IMR-90 (cell line): ENCODE measurements at regions not wholly inside any gene's neighbourhood (a gene's known extent, or its start where the extent isn't known, plus 50 kb on each side); places are given as distances from the start of the nearest gene placed in this dataset.
A peak's percentile ranks its signal among the peaks of the same experiment; 100 is the strongest.

Experiments used
- ATAC-seq: fragments of 200-7000 bp; cut with Tn5 transposase; 2 replicates; pipeline ENCODE4 v1.9.1; 2020; ENCODE audit warnings: low read depth, mild to moderate bottlenecking, moderate library complexity
- BruUV-seq: library from RNA; stranded (reverse); fragments of 400-500 nt; replicated peaks from 2 replicates; lab custom pipeline; 2021; lab: Mats Ljungman, UMichigan
- CTCF ChIA-PET: fragments of 300-600 bp; formaldehyde crosslinking; extraction: SDS; loops from one replicate; lab custom pipeline; 2021; ENCODE audit warnings: antibody characterized with exemption; lab: Yijun Ruan, JAX
- POLR2A ChIA-PET: fragments of 300-600 bp; sonication (Branson Sonifier 250); formaldehyde crosslinking; loops from one replicate; lab custom pipeline; 2022; ENCODE audit warnings: antibody characterized with exemption; ENCODE audit not compliant: unreplicated experiment; lab: Charles Lee
- DNase-seq: peaks from one replicate; pipeline ENCODE4 v3.0.0; 2013
- H2AFZ ChIP-seq: replicated peaks from 2 replicates; pipeline ENCODE3; 2013; ENCODE audit warnings: low read length, mild to moderate bottlenecking; ENCODE audit not compliant: poor library complexity
- H2AK5ac ChIP-seq: 2 replicates; pipeline ENCODE4 v1.6.1; 2013; ENCODE audit warnings: low read depth, low read length, inconsistent platforms
- H2AK9ac ChIP-seq: replicated peaks from 2 replicates; pipeline ENCODE3; 2013; ENCODE audit warnings: mild to moderate bottlenecking, low read depth, low read length, moderate library complexity; ENCODE audit not compliant: poor library complexity
- H2BK120ac ChIP-seq: 2 replicates; pipeline ENCODE4 v1.6.1; 2013; ENCODE audit warnings: low read depth, low read length, inconsistent platforms
- H2BK15ac ChIP-seq: 3 replicates; pipeline ENCODE4 v1.6.1; 2013; ENCODE audit warnings: low read depth, low read length, inconsistent platforms
- H2BK20ac ChIP-seq: 2 replicates; pipeline ENCODE4 v1.6.1; 2013; ENCODE audit warnings: low read depth, mild to moderate bottlenecking, inconsistent platforms, low read length, moderate library complexity
- H2BK5ac ChIP-seq: 2 replicates; pipeline ENCODE4 v1.6.1; 2013; ENCODE audit warnings: mild to moderate bottlenecking, low read depth, low read length, inconsistent platforms; ENCODE audit not compliant: poor library complexity, severe bottlenecking
- H3K14ac ChIP-seq: replicated peaks from 2 replicates; pipeline ENCODE4 v1.6.1; 2013; ENCODE audit warnings: low read depth, low read length, inconsistent platforms
- H3K18ac ChIP-seq: 2 replicates; pipeline ENCODE4 v1.6.1; 2013; ENCODE audit warnings: low read depth, low read length, control low read depth
- H3K23ac ChIP-seq: 2 replicates; pipeline ENCODE4 v1.6.1; 2013; ENCODE audit warnings: low read depth, low read length, inconsistent platforms
- H3K27ac ChIP-seq: 2 replicates; pipeline ENCODE4 v1.5.1; 2013; ENCODE audit warnings: mild to moderate bottlenecking, control low read depth, low read length; ENCODE audit not compliant: insufficient read depth
- H3K27me3 ChIP-seq: 2 replicates; pipeline ENCODE4 v1.6.1; 2013; ENCODE audit warnings: low read length; ENCODE audit not compliant: control insufficient read depth, insufficient read depth
- H3K36me3 ChIP-seq: 2 replicates; pipeline ENCODE4 v1.6.1; 2013; ENCODE audit warnings: low read length, mixed read lengths; ENCODE audit not compliant: control insufficient read depth, insufficient read depth
- H3K4ac ChIP-seq: 2 replicates; pipeline ENCODE4 v1.6.1; 2013; ENCODE audit warnings: low read depth, low read length, inconsistent platforms
- H3K4me1 ChIP-seq: 2 replicates; pipeline ENCODE4 v1.6.1; 2013; ENCODE audit warnings: low read length, mixed read lengths; ENCODE audit not compliant: control insufficient read depth, insufficient read depth
- H3K4me2 ChIP-seq: 2 replicates; pipeline ENCODE4 v1.6.1; 2013; ENCODE audit warnings: low read depth, mild to moderate bottlenecking, control low read depth, low read length, moderate library complexity
- H3K4me3 ChIP-seq: 2 replicates; pipeline ENCODE4 v1.5.1; 2013; ENCODE audit warnings: low read depth, mild to moderate bottlenecking, control low read depth, low read length, moderate library complexity; ENCODE audit not compliant: insufficient read depth
- H3K56ac ChIP-seq: 2 replicates; pipeline ENCODE4 v1.6.1; 2013; ENCODE audit warnings: low read length, inconsistent platforms; ENCODE audit not compliant: insufficient read depth; ENCODE audit errors: extremely low read depth
- H3K79me1 ChIP-seq, 2 experiments: 2 replicates each; pipeline ENCODE4 v1.6.1; 2013; ENCODE audit warnings: low read length in 2 of 2, inconsistent platforms in 1 of 2, low read depth in 1 of 2
- H3K9ac ChIP-seq: 2 replicates; pipeline ENCODE4 v1.6.1; 2013; ENCODE audit warnings: low read depth, low read length, control low read depth
- H3K9me1 ChIP-seq: 2 replicates; pipeline ENCODE4 v1.6.1; 2013; ENCODE audit warnings: low read length, inconsistent platforms; ENCODE audit not compliant: insufficient read depth
- H3K9me3 ChIP-seq: 2 replicates; pipeline ENCODE4 v1.6.1; 2013; ENCODE audit warnings: low read length; ENCODE audit not compliant: control insufficient read depth, insufficient read depth
- H4K20me1 ChIP-seq: 2 replicates; pipeline ENCODE4 v1.6.1; 2013; ENCODE audit warnings: low read length, inconsistent platforms; ENCODE audit not compliant: insufficient read depth
- H4K5ac ChIP-seq: 2 replicates; pipeline ENCODE4 v1.6.1; 2013; ENCODE audit warnings: mild to moderate bottlenecking, low read depth, low read length, control low read depth
- H4K8ac ChIP-seq, 2 experiments: 2 replicates each; pipeline ENCODE4 v1.6.1; 2013; ENCODE audit warnings: low read depth in 2 of 2, low read length in 2 of 2, control low read depth in 1 of 2, inconsistent platforms in 1 of 2
- H4K91ac ChIP-seq: 2 replicates; pipeline ENCODE4 v1.6.1; 2013; ENCODE audit warnings: low read depth, low read length, inconsistent platforms; ENCODE audit not compliant: insufficient read depth
- CHD1 ChIP-seq: IDR thresholded peaks from 2 replicates; pipeline ENCODE4 v1.6.1; 2012; ENCODE audit warnings: low read depth, low read length, improper control_type of control experiment
- CTCF ChIP-seq: conservative IDR thresholded peaks from 2 replicates; pipeline ENCODE4 v1.5.1; 2012; ENCODE audit warnings: mild to moderate bottlenecking, low read depth, low read length, improper control_type of control experiment
- ELK1 ChIP-seq: fragments of 150-350 bp; IDR thresholded peaks from 2 replicates; pipeline ENCODE4 v1.6.1; 2016; ENCODE audit warnings: low read depth, mild to moderate bottlenecking, low read length, moderate library complexity, borderline replicate concordance
- FOS ChIP-seq: fragments of 150-350 bp; IDR thresholded peaks from 2 replicates; pipeline ENCODE4 v1.6.1; 2016; ENCODE audit warnings: low read depth, low read length
- RCOR1 ChIP-seq: IDR thresholded peaks from 2 replicates; pipeline ENCODE4 v1.6.1; 2012; ENCODE audit warnings: mild to moderate bottlenecking, low read length, improper control_type of control experiment; ENCODE audit not compliant: insufficient replicate concordance
- RFX5 ChIP-seq: IDR thresholded peaks from 2 replicates; pipeline ENCODE4 v1.8.0; 2012; ENCODE audit warnings: low read depth, mild to moderate bottlenecking, low read length, moderate library complexity
- USF2 ChIP-seq: fragments of 150-350 bp; IDR thresholded peaks from 2 replicates; pipeline ENCODE4 v1.6.1; 2017; ENCODE audit warnings: mild to moderate bottlenecking, antibody characterized with exemption, low read length, low read depth
- WGBS, 2 experiments: methylation state at CpG; one replicate each; pipeline versions ENCODE4 v1.1.5 to v1.1.7; 2013; ENCODE audit warnings: missing lambda C conversion rate in 2 of 2; ENCODE audit not compliant: insufficient read length in 1 of 2; ENCODE audit errors: extremely low coverage in 2 of 2; 5-methylcytosine and 5-hydroxymethylcytosine counted together
- dilution Hi-C: fragments of 300-500 bp; cut with HindIII; formaldehyde crosslinking; loops from one replicate; pipeline ENCODE4 v1.14.3; 2018; ENCODE audit warnings: low sequenced_read_pairs; ENCODE audit not compliant: unreplicated experiment
- in situ Hi-C: fragments of 300-500 bp; cut with MboI; formaldehyde crosslinking; loops from 3 replicates; pipeline ENCODE4 v1.14.3; 2019; ENCODE audit warnings: low sequenced_read_pairs, inconsistent platforms, mixed read lengths
- intact Hi-C: fragments of 100-400 bp; cut with micrococcal nuclease; formaldehyde crosslinking; loops from 2 replicates; pipeline ENCODE4 v1.10.0; 2022

- no peak overlapping the region for H3K4ac ChIP-seq
- H3K56ac ChIP-seq: no peak overlapping the region
- no peak overlapping the region for H2BK5ac ChIP-seq
- H3K4me1 ChIP-seq: no peaks in the 10 kb centered on the region
- no peak overlapping the region for H3K23ac ChIP-seq
- H3K9ac ChIP-seq: no peak overlapping the region
- H2BK20ac ChIP-seq: no peak overlapping the region
- H3K4me2 ChIP-seq: no peak overlapping the region
- peaks cover 56% of the 10 kb centered on the region for H3K9me3 ChIP-seq
- H3K36me3 ChIP-seq: no peaks in the 10 kb centered on the region
- ATAC-seq (no peak), DNase-seq (no peak)
- H4K5ac ChIP-seq: no peak overlapping the region
- no TSS peak for BruUV-seq
- CTCF ChIA-PET: no interaction called here
- H2BK15ac ChIP-seq: no peak overlapping the region
- dilution Hi-C loops: no loop called here
- no peak overlapping the region for H4K91ac ChIP-seq
- H2BK120ac ChIP-seq: no peak overlapping the region
- POLR2A ChIA-PET: no interaction called here
- no peak overlapping the region for H3K4me3 ChIP-seq
- H3K18ac ChIP-seq: no peak overlapping the region
- H3K27ac ChIP-seq: no peak overlapping the region
- TF ChIP-seq RFX5 (no peak), USF2 (no peak), ELK1 (no peak), CTCF (no peak), RCOR1 (no peak), FOS (no peak), CHD1 (no peak)
- in situ Hi-C loops: no loop called here
- H3K9me1 ChIP-seq: no peaks in the 10 kb centered on the region
- H3K27me3 ChIP-seq: no peaks in the 10 kb centered on the region
- H2AK9ac ChIP-seq: no peak overlapping the region
- no peak overlapping the region for H2AK5ac ChIP-seq
- no peaks in the 10 kb centered on the region for H4K20me1 ChIP-seq
- no peak overlapping the region for H3K14ac ChIP-seq
- intact Hi-C loops: no loop called here
- no peaks in the 10 kb centered on the region for H3K79me1 ChIP-seq
- WGBS, 2 experiments: 71% methylated on average over 6 of the region's 8 CpGs; no CpG with 5 or more reads in 1 of the 2 experiments
- peak overlapping the region; percentile 21 for H2AFZ ChIP-seq
- H4K8ac ChIP-seq: no peak overlapping the region
Measured at GRCh38 chr5:5570646-5571045, 148.2 kb downstream of the ICE1 start.
